Breast epithelium (tissue), 4 donors: ENCODE measurements at regions not wholly inside any gene's neighbourhood (a gene's known extent, or its start where the extent isn't known, plus 50 kb on each side); places are given as distances from the start of the nearest gene placed in this dataset.

Experiments
- DNase-seq, 2 donors: peaks; one replicate each; pipeline ENCODE4 v3.0.0-alpha.2; 2019; ENCODE audit warnings: low spot score in 2 of 2
- H3K27ac ChIP-seq, 2 donors: fragments of 200-600 bp; sonication (generic) in 1 of 2; one replicate each; pipeline ENCODE4 v1.5.1; 2016 to 2019; ENCODE audit warnings: mild to moderate bottlenecking in 1 of 2
- H3K27me3 ChIP-seq, 2 donors: fragments of 200-600 bp; sonication (generic) in 1 of 2; one replicate each; pipeline versions ENCODE4 v1.5.1 to v1.6.0; 2017 to 2019; ENCODE audit warnings: control low read depth in 1 of 2, mild to moderate bottlenecking in 1 of 2
- H3K36me3 ChIP-seq: fragments of 200-600 bp; one replicate; pipeline ENCODE4 v1.5.1; 2019
- H3K4me1 ChIP-seq, 2 donors: fragments of 200-600 bp; sonication (generic); one replicate each; pipeline ENCODE4 v1.5.1; 2016 to 2019; ENCODE audit warnings: control low read depth in 1 of 2
- H3K4me3 ChIP-seq, 3 donors: fragments of 200-600 bp; sonication (generic); 1 replicate in 2 of 3; 2 replicates in 1 of 3; pipeline ENCODE4 v1.5.1; 2016 to 2019; ENCODE audit warnings: mild to moderate bottlenecking in 3 of 3, moderate library complexity in 2 of 3
- H3K9me3 ChIP-seq, 2 donors: fragments of 200-600 bp; sonication (generic) in 1 of 2; one replicate each; pipeline ENCODE4 v1.5.1; 2016 to 2019; ENCODE audit warnings: control low read depth in 1 of 2
- POLR2A ChIP-seq: fragments of 450-650 bp; IDR thresholded peaks from one replicate; pipeline ENCODE4 v1.6.1; 2016; ENCODE audit warnings: antibody characterized with exemption, mild to moderate bottlenecking, moderate library complexity
- POLR2AphosphoS5 ChIP-seq, 3 donors: sonication (generic); formaldehyde crosslinking; IDR thresholded peaks; one replicate each; pipeline ENCODE4 v1.6.1; 2017; ENCODE audit warnings: antibody characterized with exemption in 3 of 3
- intact Hi-C: fragments of 100-400 bp; cut with DNase I; formaldehyde crosslinking; loops from one replicate; pipeline ENCODE4 v1.15.1; 2023; ENCODE audit warnings: low total_unique reads
- TF ChIP-seq, protein P1 (sequence below), 3 donors: fragments of 450-650 bp; IDR thresholded peaks; one replicate each; pipeline ENCODE4 v1.5.1; 2016 to 2017; ENCODE audit warnings: antibody characterized with exemption in 3 of 3, mild to moderate bottlenecking in 3 of 3, moderate library complexity in 3 of 3

GRCh38 chr21:19855522-19855921, 1142.7 kb upstream of the NCAM2 start:
- H3K9me3 ChIP-seq, result no peaks in the 10 kb centered on the region
- no peak for DNase-seq
- TF ChIP-seq, protein P1, sequence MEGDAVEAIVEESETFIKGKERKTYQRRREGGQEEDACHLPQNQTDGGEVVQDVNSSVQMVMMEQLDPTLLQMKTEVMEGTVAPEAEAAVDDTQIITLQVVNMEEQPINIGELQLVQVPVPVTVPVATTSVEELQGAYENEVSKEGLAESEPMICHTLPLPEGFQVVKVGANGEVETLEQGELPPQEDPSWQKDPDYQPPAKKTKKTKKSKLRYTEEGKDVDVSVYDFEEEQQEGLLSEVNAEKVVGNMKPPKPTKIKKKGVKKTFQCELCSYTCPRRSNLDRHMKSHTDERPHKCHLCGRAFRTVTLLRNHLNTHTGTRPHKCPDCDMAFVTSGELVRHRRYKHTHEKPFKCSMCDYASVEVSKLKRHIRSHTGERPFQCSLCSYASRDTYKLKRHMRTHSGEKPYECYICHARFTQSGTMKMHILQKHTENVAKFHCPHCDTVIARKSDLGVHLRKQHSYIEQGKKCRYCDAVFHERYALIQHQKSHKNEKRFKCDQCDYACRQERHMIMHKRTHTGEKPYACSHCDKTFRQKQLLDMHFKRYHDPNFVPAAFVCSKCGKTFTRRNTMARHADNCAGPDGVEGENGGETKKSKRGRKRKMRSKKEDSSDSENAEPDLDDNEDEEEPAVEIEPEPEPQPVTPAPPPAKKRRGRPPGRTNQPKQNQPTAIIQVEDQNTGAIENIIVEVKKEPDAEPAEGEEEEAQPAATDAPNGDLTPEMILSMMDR (IDR thresholded peaks at IDR 0.05), result no peak
- no peak for TF ChIP-seq POLR2AphosphoS5 (IDR thresholded peaks at IDR 0.05)
- TF ChIP-seq POLR2A, result no peak
- H3K27me3 ChIP-seq, result no peaks in the 10 kb centered on the region
- no peaks in the 10 kb centered on the region for H3K4me1 ChIP-seq
- no peaks in the 10 kb centered on the region for H3K36me3 ChIP-seq
- intact Hi-C loops, result no loop called here
- no peak overlapping the region for H3K4me3 ChIP-seq
- H3K27ac ChIP-seq, result no peak overlapping the region

DNA sequence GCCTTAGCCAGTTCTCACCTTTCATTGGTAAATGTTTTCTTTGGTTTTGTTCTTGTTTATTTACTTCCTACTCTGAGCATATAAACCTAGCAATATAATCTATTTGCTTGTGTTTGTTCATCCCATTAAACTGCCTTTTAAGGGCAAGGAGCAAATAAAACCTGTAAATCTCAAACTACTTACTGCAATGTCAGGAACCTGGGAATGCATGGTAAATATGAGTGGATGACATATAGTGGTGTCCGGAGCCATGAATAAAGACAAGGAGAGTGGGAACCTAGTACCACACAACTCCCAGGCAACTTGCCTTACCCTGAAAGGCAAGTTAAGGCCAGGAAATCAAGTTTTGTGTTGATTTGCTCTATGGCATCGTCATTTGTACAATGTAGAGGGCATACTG, 1133.7 kb upstream of the NCAM2 start:
- Histone ChIP-seq H3K4me1 (no peaks in the 10 kb centered on the region), H3K27ac (no peak overlapping the region), H3K27me3 (no peaks in the 10 kb centered on the region), H3K9me3 (no peaks in the 10 kb centered on the region), H3K36me3 (no peaks in the 10 kb centered on the region), H3K4me3 (no peak overlapping the region)
- no peak for DNase-seq
- no peak for TF ChIP-seq POLR2AphosphoS5 (IDR thresholded peaks at IDR 0.05)
- TF ChIP-seq, protein P1 (IDR thresholded peaks at IDR 0.05), result no peak
- TF ChIP-seq POLR2A, result no peak
- intact Hi-C loops, result no loop called here

DNA sequence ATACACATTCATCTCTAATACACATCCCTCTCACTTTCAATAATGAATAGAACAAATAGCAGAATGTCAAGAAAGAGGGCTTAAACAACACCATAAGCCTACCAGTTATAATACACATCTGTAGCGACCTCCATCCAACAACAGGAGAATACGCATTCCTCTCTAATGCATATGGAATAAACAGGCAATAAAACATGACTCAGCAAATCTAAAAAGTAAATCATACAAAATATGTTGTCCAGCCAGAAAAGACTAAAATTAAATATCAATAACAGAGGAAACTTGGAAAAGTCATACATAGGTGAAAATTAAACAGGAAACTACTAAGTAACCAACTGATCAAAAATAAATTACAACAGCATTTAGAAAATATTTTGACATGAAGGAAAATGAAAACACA, 1127.5 kb upstream of the NCAM2 start:
- intact Hi-C loops, result no loop called here
- no peak overlapping the region for H3K4me3 ChIP-seq
- no peaks in the 10 kb centered on the region for H3K9me3 ChIP-seq
- DNase-seq, result no peak
- H3K4me1 ChIP-seq, result no peaks in the 10 kb centered on the region
- TF ChIP-seq, protein P1 (IDR thresholded peaks at IDR 0.05), result no peak
- TF ChIP-seq POLR2A, result no peak
- TF ChIP-seq POLR2AphosphoS5 (IDR thresholded peaks at IDR 0.05), result no peak
- H3K27ac ChIP-seq, result no peak overlapping the region
- H3K27me3 ChIP-seq, result no peaks in the 10 kb centered on the region
- no peaks in the 10 kb centered on the region for H3K36me3 ChIP-seq

- Histone ChIP-seq H3K36me3 (no peaks in the 10 kb centered on the region), H3K4me1 (no peaks in the 10 kb centered on the region), H3K4me3 (no peak overlapping the region), H3K27ac (no peak overlapping the region), H3K9me3 (peaks cover 0 to 3% of the 10 kb centered on the region in 2 donors), H3K27me3 (no peaks in the 10 kb centered on the region)
- TF ChIP-seq POLR2AphosphoS5 (IDR thresholded peaks at IDR 0.05) (no peak), POLR2A (no peak)
- TF ChIP-seq, protein P1 (IDR thresholded peaks at IDR 0.05), result no peak
- no peak for DNase-seq
- intact Hi-C loops, result no loop called here
Observed at GRCh38 chr21:19874521-19874920, 1123.7 kb upstream of the NCAM2 start.

GRCh38 chr21:19878133-19878532, 1120.1 kb upstream of the NCAM2 start:
- TF ChIP-seq, protein P1 (IDR thresholded peaks at IDR 0.05), result no peak
- TF ChIP-seq POLR2A (no peak), POLR2AphosphoS5 (IDR thresholded peaks at IDR 0.05) (no peak)
- no peaks in the 10 kb centered on the region for H3K27me3 ChIP-seq
- H3K4me1 ChIP-seq, result no peaks in the 10 kb centered on the region
- intact Hi-C loops, result no loop called here
- DNase-seq, result no peak
- H3K4me3 ChIP-seq, result no peak overlapping the region
- H3K36me3 ChIP-seq, result no peaks in the 10 kb centered on the region
- H3K27ac ChIP-seq, result no peak overlapping the region
- H3K9me3 ChIP-seq, result peaks cover 0 to 3% of the 10 kb centered on the region in 2 donors
